DND-41 (cell line): ENCODE measurements at regions not wholly inside any gene's neighbourhood (a gene's known extent, or its start where the extent isn't known, plus 50 kb on each side); places are given as distances from the start of the nearest gene placed in this dataset.

Experiments used
- EZH2 ChIP-seq: IDR thresholded peaks from 3 replicates; pipeline ENCODE4 v1.6.1; 2012; ENCODE audit warnings: borderline replicate concordance, low read depth, mild to moderate bottlenecking, moderate library complexity, low read length, inconsistent platforms; ENCODE audit not compliant: severe bottlenecking
- TF ChIP-seq, protein P1 (sequence below): IDR thresholded peaks from 2 replicates; pipeline ENCODE4 v1.5.1; 2012; ENCODE audit warnings: borderline replicate concordance, low read length, moderate library complexity, mild to moderate bottlenecking; ENCODE audit not compliant: poor library complexity, severe bottlenecking; ENCODE audit errors: extremely low read depth

DNA sequence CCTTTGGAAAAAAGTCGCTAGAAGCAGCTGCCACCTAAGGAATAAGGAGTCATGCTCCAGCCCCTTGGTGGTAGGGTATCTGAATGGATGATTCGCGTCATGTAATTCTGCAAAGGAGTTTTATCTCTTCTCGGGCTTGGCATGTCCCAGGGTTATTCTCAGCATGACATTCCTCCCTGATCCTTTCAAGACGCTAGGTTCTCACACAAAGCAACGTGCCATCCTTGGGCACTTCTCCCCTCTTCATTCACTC is 355.6 kb downstream of the MYCN start:
- TF ChIP-seq, protein P1, sequence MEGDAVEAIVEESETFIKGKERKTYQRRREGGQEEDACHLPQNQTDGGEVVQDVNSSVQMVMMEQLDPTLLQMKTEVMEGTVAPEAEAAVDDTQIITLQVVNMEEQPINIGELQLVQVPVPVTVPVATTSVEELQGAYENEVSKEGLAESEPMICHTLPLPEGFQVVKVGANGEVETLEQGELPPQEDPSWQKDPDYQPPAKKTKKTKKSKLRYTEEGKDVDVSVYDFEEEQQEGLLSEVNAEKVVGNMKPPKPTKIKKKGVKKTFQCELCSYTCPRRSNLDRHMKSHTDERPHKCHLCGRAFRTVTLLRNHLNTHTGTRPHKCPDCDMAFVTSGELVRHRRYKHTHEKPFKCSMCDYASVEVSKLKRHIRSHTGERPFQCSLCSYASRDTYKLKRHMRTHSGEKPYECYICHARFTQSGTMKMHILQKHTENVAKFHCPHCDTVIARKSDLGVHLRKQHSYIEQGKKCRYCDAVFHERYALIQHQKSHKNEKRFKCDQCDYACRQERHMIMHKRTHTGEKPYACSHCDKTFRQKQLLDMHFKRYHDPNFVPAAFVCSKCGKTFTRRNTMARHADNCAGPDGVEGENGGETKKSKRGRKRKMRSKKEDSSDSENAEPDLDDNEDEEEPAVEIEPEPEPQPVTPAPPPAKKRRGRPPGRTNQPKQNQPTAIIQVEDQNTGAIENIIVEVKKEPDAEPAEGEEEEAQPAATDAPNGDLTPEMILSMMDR: no peak
- TF ChIP-seq EZH2: no peak
